MM.1S (cell line): ENCODE measurements at regions not wholly inside any gene's neighbourhood (a gene's known extent, or its start where the extent isn't known, plus 50 kb on each side); places are given as distances from the start of the nearest gene placed in this dataset.

Experiments used
- DNase-seq: peaks from one replicate; pipeline ENCODE4 v3.0.0-alpha.2; 2015
- H2AFZ ChIP-seq: fragments of 300-600 bp; sonication (generic); 2 replicates; pipeline ENCODE4 v1.6.0; 2016; ENCODE audit warnings: antibody characterized with exemption, low read length
- H3F3A ChIP-seq: fragments of 300-600 bp; sonication (generic); 2 replicates; pipeline ENCODE4 v1.6.1; 2016; ENCODE audit warnings: mild to moderate bottlenecking, antibody characterized with exemption, low read length, moderate library complexity, mixed read lengths; ENCODE audit not compliant: insufficient read depth
- H3K27ac ChIP-seq: fragments of 300-600 bp; sonication (generic); 2 replicates; pipeline ENCODE4 v1.5.1; 2016; ENCODE audit warnings: mild to moderate bottlenecking, low read length
- H3K27me3 ChIP-seq: fragments of 300-600 bp; sonication (generic); replicated peaks from 2 replicates; pipeline ENCODE4 v1.6.0; 2016; ENCODE audit warnings: low read length; ENCODE audit not compliant: insufficient read depth
- H3K36me3 ChIP-seq: fragments of 300-600 bp; sonication (generic); replicated peaks from 2 replicates; pipeline ENCODE4 v1.6.1; 2016; ENCODE audit warnings: mild to moderate bottlenecking, low read length, mixed read lengths; ENCODE audit not compliant: insufficient read depth
- H3K4me1 ChIP-seq: fragments of 300-600 bp; sonication (generic); 2 replicates; pipeline ENCODE4 v1.6.1; 2016; ENCODE audit warnings: low read length, mixed read lengths
- H3K4me2 ChIP-seq: fragments of 300-600 bp; sonication (generic); 2 replicates; pipeline ENCODE4 v1.6.0; 2016; ENCODE audit warnings: low read depth, low read length
- H3K4me3 ChIP-seq: fragments of 300-600 bp; sonication (generic); 2 replicates; pipeline ENCODE4 v1.5.1; 2016; ENCODE audit warnings: low read length, mixed read lengths
- H3K79me2 ChIP-seq: fragments of 300-600 bp; sonication (generic); 2 replicates; pipeline ENCODE4 v1.6.1; 2016; ENCODE audit warnings: mixed run types, low read length, mixed read lengths
- H3K9ac ChIP-seq: fragments of 300-600 bp; sonication (generic); 2 replicates; pipeline ENCODE4 v1.6.1; 2016; ENCODE audit warnings: low read length, mixed read lengths
- H3K9me2 ChIP-seq: fragments of 300-600 bp; sonication (generic); replicated peaks from 2 replicates; pipeline ENCODE4 v1.6.1; 2016; ENCODE audit warnings: mild to moderate bottlenecking, low read length, mixed read lengths; ENCODE audit not compliant: insufficient read depth
- H3K9me3 ChIP-seq: fragments of 300-600 bp; sonication (generic); replicated peaks from 2 replicates; pipeline ENCODE4 v1.6.1; 2016; ENCODE audit warnings: mild to moderate bottlenecking, low read length, mixed read lengths; ENCODE audit not compliant: insufficient read depth
- H4K20me1 ChIP-seq: fragments of 300-600 bp; sonication (generic); 2 replicates; pipeline ENCODE4 v1.6.1; 2016; ENCODE audit warnings: mild to moderate bottlenecking, low read length, moderate library complexity, mixed read lengths; ENCODE audit not compliant: insufficient read depth
- EZH2 ChIP-seq: fragments of 300-600 bp; sonication (generic); optimal IDR thresholded peaks from 2 replicates; pipeline ENCODE3; 2017; ENCODE audit warnings: low read depth, mild to moderate bottlenecking, antibody characterized with exemption, low read length, mixed read lengths
- EZH2phosphoT487 ChIP-seq: fragments of 300-600 bp; sonication (generic); IDR thresholded peaks from 2 replicates; pipeline ENCODE4 v1.6.1; 2018; ENCODE audit warnings: antibody characterized with exemption, low read length
- TF ChIP-seq, protein P1 (sequence below): fragments of 300-600 bp; sonication (generic); IDR thresholded peaks from 2 replicates; pipeline ENCODE4 v1.5.1; 2016; ENCODE audit warnings: antibody characterized with exemption, low read length, mixed read lengths

DNA sequence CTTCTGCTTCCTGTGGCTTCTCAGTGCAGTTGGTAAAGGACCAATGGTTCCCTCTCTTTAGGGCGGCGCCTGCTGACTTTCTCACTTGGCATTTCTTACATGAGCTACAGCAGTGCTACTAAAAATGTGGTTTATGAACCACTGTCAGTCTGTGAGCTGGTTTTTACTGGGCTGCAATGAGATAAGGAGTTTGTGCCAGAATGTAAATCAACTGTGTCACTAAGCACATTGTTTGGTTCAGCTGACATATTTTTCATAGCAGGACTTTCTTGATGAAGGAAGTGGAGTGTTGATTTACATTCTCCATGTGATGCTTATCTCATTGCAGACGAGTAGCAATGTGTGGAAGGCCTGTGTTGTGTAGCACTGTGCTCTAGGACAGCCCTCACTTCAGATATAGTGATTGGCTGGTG lies 463.3 kb downstream of the SOX6 start:
- no peak overlapping the region for H2AFZ ChIP-seq
- no peak overlapping the region for H3K9ac ChIP-seq
- no peak overlapping the region for H3K4me3 ChIP-seq
- DNase-seq: no peak
- H3K36me3 ChIP-seq: no peaks in the 10 kb centered on the region
- H3K9me2 ChIP-seq: no peaks in the 10 kb centered on the region
- H3K4me2 ChIP-seq: no peak overlapping the region
- no peaks in the 10 kb centered on the region for H4K20me1 ChIP-seq
- H3K79me2 ChIP-seq: no peaks in the 10 kb centered on the region
- H3K9me3 ChIP-seq: no peaks in the 10 kb centered on the region
- H3K4me1 ChIP-seq: no peaks in the 10 kb centered on the region
- H3K27me3 ChIP-seq: no peaks in the 10 kb centered on the region
- no peaks in the 10 kb centered on the region for H3F3A ChIP-seq
- no peak overlapping the region for H3K27ac ChIP-seq
- TF ChIP-seq, protein P1, sequence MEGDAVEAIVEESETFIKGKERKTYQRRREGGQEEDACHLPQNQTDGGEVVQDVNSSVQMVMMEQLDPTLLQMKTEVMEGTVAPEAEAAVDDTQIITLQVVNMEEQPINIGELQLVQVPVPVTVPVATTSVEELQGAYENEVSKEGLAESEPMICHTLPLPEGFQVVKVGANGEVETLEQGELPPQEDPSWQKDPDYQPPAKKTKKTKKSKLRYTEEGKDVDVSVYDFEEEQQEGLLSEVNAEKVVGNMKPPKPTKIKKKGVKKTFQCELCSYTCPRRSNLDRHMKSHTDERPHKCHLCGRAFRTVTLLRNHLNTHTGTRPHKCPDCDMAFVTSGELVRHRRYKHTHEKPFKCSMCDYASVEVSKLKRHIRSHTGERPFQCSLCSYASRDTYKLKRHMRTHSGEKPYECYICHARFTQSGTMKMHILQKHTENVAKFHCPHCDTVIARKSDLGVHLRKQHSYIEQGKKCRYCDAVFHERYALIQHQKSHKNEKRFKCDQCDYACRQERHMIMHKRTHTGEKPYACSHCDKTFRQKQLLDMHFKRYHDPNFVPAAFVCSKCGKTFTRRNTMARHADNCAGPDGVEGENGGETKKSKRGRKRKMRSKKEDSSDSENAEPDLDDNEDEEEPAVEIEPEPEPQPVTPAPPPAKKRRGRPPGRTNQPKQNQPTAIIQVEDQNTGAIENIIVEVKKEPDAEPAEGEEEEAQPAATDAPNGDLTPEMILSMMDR: no peak
- TF ChIP-seq EZH2phosphoT487 (no peak), EZH2 (no peak)

DNA sequence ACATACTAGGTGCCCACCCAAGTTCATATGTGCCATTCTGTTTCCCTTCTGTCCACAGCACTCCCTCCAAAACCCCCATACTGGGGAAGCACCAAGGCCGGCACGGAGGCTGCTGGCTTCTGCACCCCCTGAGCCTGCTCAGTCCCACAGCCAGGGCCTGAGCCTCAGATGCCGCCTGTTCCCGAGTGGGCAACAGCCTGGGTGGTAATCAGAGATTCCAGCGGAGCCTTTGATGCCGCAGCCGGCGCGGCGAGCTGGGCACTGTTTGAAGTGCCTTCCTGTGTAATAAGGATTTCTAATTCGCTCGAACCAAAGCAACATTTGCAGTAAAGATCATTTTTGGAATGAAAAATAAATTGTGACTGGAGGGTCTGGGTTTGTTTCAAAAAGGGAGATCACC lies 460.3 kb downstream of the SOX6 start:
- Histone ChIP-seq H3K79me2 (no peaks in the 10 kb centered on the region), H3K27ac (no peak overlapping the region), H3K9me2 (no peaks in the 10 kb centered on the region), H3K9ac (no peak overlapping the region), H3K27me3 (no peaks in the 10 kb centered on the region), H3K4me3 (no peak overlapping the region), H3K4me2 (no peak overlapping the region), H2AFZ (no peak overlapping the region), H3K4me1 (no peaks in the 10 kb centered on the region), H3K9me3 (no peaks in the 10 kb centered on the region), H3K36me3 (no peaks in the 10 kb centered on the region), H4K20me1 (no peaks in the 10 kb centered on the region), H3F3A (no peaks in the 10 kb centered on the region)
- DNase-seq: no peak
- TF ChIP-seq, protein P1: no peak
- TF ChIP-seq EZH2 (no peak), EZH2phosphoT487 (no peak)

DNA sequence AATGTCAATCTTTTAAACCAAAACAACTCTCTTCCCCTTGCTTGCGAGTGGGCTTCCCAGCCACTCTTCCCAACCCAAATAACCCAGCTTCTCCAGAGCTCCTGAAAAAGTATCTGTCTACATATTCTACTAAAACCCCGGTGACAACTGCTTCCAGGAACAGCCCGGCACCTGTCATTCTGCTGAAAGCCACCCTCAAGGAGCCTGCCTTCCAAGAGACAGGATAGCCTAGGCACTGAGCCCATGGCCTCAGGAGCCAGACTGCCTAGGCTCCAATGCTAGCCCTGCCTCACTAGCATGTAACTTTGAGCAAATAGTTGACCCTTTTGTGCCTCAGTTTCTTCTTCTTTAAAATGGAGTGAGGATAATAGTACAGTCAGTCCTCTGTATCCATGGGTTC lies 459.8 kb downstream of the SOX6 start:
- Histone ChIP-seq H3K9me3 (no peaks in the 10 kb centered on the region), H3K79me2 (no peaks in the 10 kb centered on the region), H3K36me3 (no peaks in the 10 kb centered on the region), H3K27me3 (no peaks in the 10 kb centered on the region), H3K9ac (no peak overlapping the region), H3K27ac (no peak overlapping the region), H4K20me1 (no peaks in the 10 kb centered on the region), H3K4me1 (no peaks in the 10 kb centered on the region), H3F3A (no peaks in the 10 kb centered on the region), H3K4me3 (no peak overlapping the region), H3K9me2 (no peaks in the 10 kb centered on the region), H3K4me2 (no peak overlapping the region), H2AFZ (no peak overlapping the region)
- TF ChIP-seq EZH2phosphoT487 (no peak), EZH2 (no peak)
- TF ChIP-seq, protein P1: no peak
- DNase-seq: no peak
